Endothelial cell of umbilical vein (primary cell): ENCODE measurements at regions not wholly inside any gene's neighbourhood (a gene's known extent, or its start where the extent isn't known, plus 50 kb on each side); places are given as distances from the start of the nearest gene placed in this dataset.

ENCODE experiments used
- BruUV-seq: library from RNA; stranded (reverse); fragments of 400-500 nt; replicated peaks from 2 replicates; lab custom pipeline; 2021; lab: Mats Ljungman, UMichigan
- CTCF ChIA-PET: fragments of 300-600, 350-600 bp; sonication (Branson Sonifier 250); formaldehyde crosslinking; loops from one replicate; lab custom pipeline; 2021; ENCODE audit warnings: antibody characterized with exemption, inconsistent platforms; lab: Charles Lee
- POLR2A ChIA-PET: fragments of 300-600, 350-600 bp; sonication (Branson Sonifier 250); formaldehyde crosslinking; loops from one replicate; lab custom pipeline; 2021; ENCODE audit warnings: antibody characterized with exemption, inconsistent platforms; lab: Charles Lee
- DNase-seq: peaks from one replicate; pipeline ENCODE4 v3.0.0-alpha.2; 2011; ENCODE audit warnings: low read depth, low spot score
- FAIRE-seq: peaks from 2 replicates; lab custom pipeline; 2011; peaks lifted over from hg19 to GRCh38; lab: Jason Lieb, UNC
- H2AFZ ChIP-seq: 2 replicates; pipeline ENCODE4 v1.6.0; 2012; ENCODE audit warnings: low read depth, low read length, control low read depth, inconsistent platforms
- H3K27ac ChIP-seq: 2 replicates; pipeline ENCODE4 v1.5.1; 2011; ENCODE audit warnings: low read depth, mild to moderate bottlenecking, control low read depth, low read length, moderate library complexity; ENCODE audit not compliant: insufficient read depth
- H3K27me3 ChIP-seq, 2 experiments: 2 replicates each; pipeline versions ENCODE4 v1.6.0 to v1.6.1; 2011; ENCODE audit warnings: low read length in 2 of 2, mixed read lengths in 1 of 2; ENCODE audit not compliant: control insufficient read depth in 2 of 2, insufficient read depth in 2 of 2
- H3K36me3 ChIP-seq, 2 experiments: 2 replicates in 1 of 2; 3 replicates in 1 of 2; pipeline ENCODE4 v1.5.1; 2011; ENCODE audit warnings: low read length in 2 of 2, mild to moderate bottlenecking in 1 of 2, moderate library complexity in 1 of 2; ENCODE audit not compliant: control insufficient read depth in 2 of 2, insufficient read depth in 2 of 2; ENCODE audit errors: extremely low read depth in 1 of 2
- H3K4me1 ChIP-seq: 3 replicates; pipeline ENCODE4 v1.5.1; 2011; ENCODE audit warnings: mild to moderate bottlenecking, low read length; ENCODE audit not compliant: control insufficient read depth, insufficient read depth; ENCODE audit errors: extremely low read depth
- H3K4me2 ChIP-seq: 2 replicates; pipeline ENCODE4 v1.6.1; 2011; ENCODE audit warnings: low read length, control low read depth, mixed read lengths; ENCODE audit not compliant: insufficient read depth
- H3K4me3 ChIP-seq, 3 experiments: fragments of 200-600 bp in 1 of 3; sonication (generic), shearing (Covaris generic) in 1 of 3; replicated peaks in 1 of 3; 2 replicates each; pipeline ENCODE4 v1.5.1; 2011 to 2016; ENCODE audit warnings: control low read depth in 3 of 3, low read length in 3 of 3, mild to moderate bottlenecking in 2 of 3, inconsistent platforms in 1 of 3, low read depth in 1 of 3, moderate library complexity in 1 of 3; ENCODE audit not compliant: insufficient read depth in 1 of 3
- H3K79me2 ChIP-seq: 2 replicates; pipeline ENCODE4 v1.6.0; 2012; ENCODE audit warnings: low read length, inconsistent platforms; ENCODE audit not compliant: control insufficient read depth, insufficient read depth
- H3K9ac ChIP-seq: replicated peaks from 2 replicates; pipeline ENCODE3; 2011; ENCODE audit warnings: low read length, control low read depth; ENCODE audit not compliant: insufficient read depth; ENCODE audit errors: extremely low read depth
- H3K9me1 ChIP-seq: replicated peaks from 3 replicates; pipeline ENCODE4 v1.6.0; 2011; ENCODE audit warnings: mild to moderate bottlenecking, low read length; ENCODE audit not compliant: control insufficient read depth, insufficient read depth; ENCODE audit errors: extremely low read depth
- H3K9me3 ChIP-seq: replicated peaks from 2 replicates; pipeline ENCODE4 v1.5.1; 2012; ENCODE audit warnings: low read length, inconsistent platforms; ENCODE audit not compliant: control insufficient read depth, insufficient read depth
- H4K20me1 ChIP-seq: replicated peaks from 2 replicates; pipeline ENCODE3; 2011; ENCODE audit warnings: mild to moderate bottlenecking, low read length; ENCODE audit not compliant: control insufficient read depth, insufficient read depth; ENCODE audit errors: extremely low read depth
- CTCF ChIP-seq, 2 donors: IDR thresholded peaks; 1 replicate in 1 of 2; 2 replicates in 1 of 2; pipeline ENCODE4 v1.5.1; 2011; ENCODE audit warnings: low read length in 2 of 2, mild to moderate bottlenecking in 2 of 2, moderate library complexity in 2 of 2, control low read depth in 1 of 2, inconsistent platforms in 1 of 2, low read depth in 1 of 2; ENCODE audit not compliant: insufficient read depth in 1 of 2; ENCODE audit errors: extremely low read depth in 1 of 2
- EZH2 ChIP-seq: IDR thresholded peaks from 2 replicates; pipeline ENCODE4 v1.6.1; 2012; ENCODE audit warnings: borderline replicate concordance, low read depth, mild to moderate bottlenecking, moderate library complexity, low read length, inconsistent platforms; ENCODE audit not compliant: severe bottlenecking
- FOS ChIP-seq: IDR thresholded peaks from 2 replicates; pipeline ENCODE4 v1.6.1; 2011; ENCODE audit warnings: mild to moderate bottlenecking, low read length, moderate library complexity, borderline replicate concordance; ENCODE audit not compliant: insufficient read depth
- GATA2 ChIP-seq: IDR thresholded peaks from 2 replicates; pipeline ENCODE4 v1.7.0; 2011; ENCODE audit warnings: low read depth, mild to moderate bottlenecking, moderate library complexity, mixed read lengths, low read length; ENCODE audit not compliant: insufficient read length, insufficient read depth
- JUN ChIP-seq: IDR thresholded peaks from 2 replicates; pipeline ENCODE4 v1.6.1; 2011; ENCODE audit warnings: borderline replicate concordance, low read depth; ENCODE audit not compliant: insufficient read length, insufficient read depth
- MAX ChIP-seq: IDR thresholded peaks from 2 replicates; pipeline ENCODE4 v1.6.1; 2011; ENCODE audit not compliant: insufficient read depth, insufficient read length
- MYC ChIP-seq: IDR thresholded peaks from one replicate; pipeline ENCODE4 v1.6.1; 2011; ENCODE audit warnings: mild to moderate bottlenecking, low read depth, low read length
- POLR2A ChIP-seq: IDR thresholded peaks from 2 replicates; pipeline ENCODE4 v1.6.1; 2012; ENCODE audit warnings: low read depth, mild to moderate bottlenecking, control low read depth, low read length
- POLR2AphosphoS5 ChIP-seq: IDR thresholded peaks from 2 replicates; pipeline ENCODE4 v1.6.1; 2012; ENCODE audit warnings: low read depth, mild to moderate bottlenecking, control low read depth, low read length, moderate library complexity; ENCODE audit not compliant: insufficient read depth
- dilution Hi-C: fragments of 300-500 bp; cut with MboI; formaldehyde crosslinking; loops from one replicate; pipeline ENCODE4 v1.15.0; 2019; ENCODE audit warnings: low sequenced_read_pairs; ENCODE audit not compliant: extremely low pct_ligation_motif_present
- intact Hi-C: fragments of 100-400 bp; cut with micrococcal nuclease; formaldehyde crosslinking; loops from one replicate; pipeline ENCODE4 v1.10.0; 2022

GRCh38 chr20:56752274-56752673, 123.2 kb downstream of the TFAP2C start:
- Histone ChIP-seq H3K27ac (no peak overlapping the region), H4K20me1 (no peaks in the 10 kb centered on the region), H3K4me2 (no peak overlapping the region), H3K4me3 (no peak overlapping the region), H3K79me2 (no peaks in the 10 kb centered on the region), H3K36me3 (no peaks in the 10 kb centered on the region), H3K27me3 (no peaks in the 10 kb centered on the region), H3K9me1 (no peaks in the 10 kb centered on the region), H3K9ac (no peak overlapping the region), H3K4me1 (no peaks in the 10 kb centered on the region), H2AFZ (no peak overlapping the region), H3K9me3 (no peaks in the 10 kb centered on the region)
- dilution Hi-C loops (no loop called here), intact Hi-C loops (no loop called here)
- ChIA-PET CTCF (no interaction called here), POLR2A (no interaction called here)
- DNase-seq (no peak), FAIRE-seq (no peak)
- TF ChIP-seq FOS, result no peak
- no peak for TF ChIP-seq POLR2AphosphoS5
- no peak for TF ChIP-seq CTCF (IDR thresholded peaks at IDR 0.05; ENCODE audit: extremely low read depth in 1 of 2, insufficient read depth in 1 of 2, low read depth in 1 of 2, low read length in 2 of 2)
- TF ChIP-seq MAX, result no peak
- TF ChIP-seq JUN, result no peak
- no peak for TF ChIP-seq MYC
- TF ChIP-seq GATA2, result no peak
- TF ChIP-seq POLR2A, result no peak
- TF ChIP-seq EZH2, result no peak
- no TSS peak for BruUV-seq
